ENCODE measurements at regions not wholly inside any gene's neighbourhood (a gene's known extent, or its start where the extent isn't known, plus 50 kb on each side); places are given as distances from the start of the nearest gene placed in this dataset.

DNA sequence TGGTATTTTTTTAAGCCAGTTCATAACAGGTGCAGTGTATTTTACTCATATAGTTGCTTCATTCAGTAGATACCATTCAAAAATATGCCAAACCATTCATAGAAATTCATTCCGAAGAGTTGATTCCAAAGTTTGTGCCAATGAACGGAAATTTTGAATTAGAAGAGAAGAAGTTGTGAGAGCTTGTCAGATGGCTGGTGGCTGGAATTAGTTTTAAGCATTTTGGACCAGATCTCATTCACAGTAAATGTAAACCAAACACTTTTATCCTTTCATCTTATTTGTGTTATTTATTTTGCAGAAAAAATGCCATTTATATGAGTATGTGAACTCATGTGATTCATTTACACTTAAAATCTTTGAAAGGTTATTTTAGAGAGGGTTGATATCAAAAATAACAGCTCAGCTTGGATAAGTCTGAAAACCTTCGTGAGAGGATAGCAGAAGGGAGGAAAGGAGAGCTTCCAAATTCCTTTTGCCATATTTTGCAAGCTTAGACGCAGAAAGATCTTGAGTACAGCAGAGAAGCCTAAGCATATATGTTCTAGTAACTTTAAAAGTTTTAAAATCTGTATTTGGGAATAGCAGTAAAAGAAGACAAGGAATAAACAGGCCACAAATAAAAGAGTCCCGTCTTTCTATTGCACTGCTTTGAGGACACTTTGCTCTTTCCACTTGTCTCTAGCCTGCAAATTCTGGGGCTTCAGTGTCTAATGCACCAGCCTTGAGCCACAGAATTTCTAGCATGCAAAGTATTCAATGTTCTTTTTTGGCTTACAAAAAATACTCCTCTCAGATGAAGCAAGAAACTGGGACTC lies 253.6 kb upstream of the FLRT2 start:
- TF ChIP-seq, protein P1, sequence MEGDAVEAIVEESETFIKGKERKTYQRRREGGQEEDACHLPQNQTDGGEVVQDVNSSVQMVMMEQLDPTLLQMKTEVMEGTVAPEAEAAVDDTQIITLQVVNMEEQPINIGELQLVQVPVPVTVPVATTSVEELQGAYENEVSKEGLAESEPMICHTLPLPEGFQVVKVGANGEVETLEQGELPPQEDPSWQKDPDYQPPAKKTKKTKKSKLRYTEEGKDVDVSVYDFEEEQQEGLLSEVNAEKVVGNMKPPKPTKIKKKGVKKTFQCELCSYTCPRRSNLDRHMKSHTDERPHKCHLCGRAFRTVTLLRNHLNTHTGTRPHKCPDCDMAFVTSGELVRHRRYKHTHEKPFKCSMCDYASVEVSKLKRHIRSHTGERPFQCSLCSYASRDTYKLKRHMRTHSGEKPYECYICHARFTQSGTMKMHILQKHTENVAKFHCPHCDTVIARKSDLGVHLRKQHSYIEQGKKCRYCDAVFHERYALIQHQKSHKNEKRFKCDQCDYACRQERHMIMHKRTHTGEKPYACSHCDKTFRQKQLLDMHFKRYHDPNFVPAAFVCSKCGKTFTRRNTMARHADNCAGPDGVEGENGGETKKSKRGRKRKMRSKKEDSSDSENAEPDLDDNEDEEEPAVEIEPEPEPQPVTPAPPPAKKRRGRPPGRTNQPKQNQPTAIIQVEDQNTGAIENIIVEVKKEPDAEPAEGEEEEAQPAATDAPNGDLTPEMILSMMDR (IDR thresholded peaks at IDR 0.05; ENCODE audit: control insufficient read depth, extremely low read depth, insufficient read depth), result no peak
- DNase-seq (ENCODE audit: low read depth), result no peak
- no peak overlapping the region for H3K4me3 ChIP-seq (ENCODE audit: low read depth, low read length)

DNA sequence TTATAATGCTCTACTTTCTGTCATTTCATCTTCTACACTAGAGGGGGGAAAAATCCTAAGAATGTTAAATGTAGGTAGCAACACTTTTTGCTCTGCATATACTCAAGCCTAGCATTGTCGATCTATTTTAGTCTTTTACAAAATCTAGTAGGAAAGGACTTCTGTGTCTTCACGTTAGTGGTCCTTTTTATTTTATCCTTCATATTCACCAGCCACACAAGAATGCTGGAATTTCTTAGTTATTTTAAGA lies 253.0 kb upstream of the FLRT2 start:
- H3K4me3 ChIP-seq (ENCODE audit: low read depth, low read length), result no peak overlapping the region
- TF ChIP-seq, protein P1 (IDR thresholded peaks at IDR 0.05; ENCODE audit: control insufficient read depth, extremely low read depth, insufficient read depth), result no peak
- no peak for DNase-seq (ENCODE audit: low read depth)

DNA sequence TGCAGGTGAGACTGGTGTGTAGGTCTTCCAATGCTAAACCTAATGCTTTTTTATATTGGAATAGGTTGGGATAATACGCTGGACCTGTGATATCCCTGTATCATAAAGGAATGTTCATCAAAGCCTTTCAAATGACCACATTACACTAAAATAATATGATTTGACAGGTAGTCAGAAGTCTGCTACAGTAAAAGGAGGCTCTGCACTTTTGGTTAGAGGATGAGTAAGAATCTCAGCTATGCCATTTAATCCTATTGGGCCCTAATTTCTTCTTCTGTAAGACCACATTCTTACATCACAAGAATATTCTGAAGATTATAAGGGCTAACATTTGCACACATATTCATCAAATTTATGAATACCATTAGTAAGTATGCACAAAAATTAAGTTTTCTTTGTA lies 250.5 kb upstream of the FLRT2 start:
- no peak for DNase-seq (ENCODE audit: low read depth)
- TF ChIP-seq, protein P1 (IDR thresholded peaks at IDR 0.05; ENCODE audit: control insufficient read depth, extremely low read depth, insufficient read depth), result no peak
- H3K4me3 ChIP-seq (ENCODE audit: low read depth, low read length), result no peak overlapping the region

DNA sequence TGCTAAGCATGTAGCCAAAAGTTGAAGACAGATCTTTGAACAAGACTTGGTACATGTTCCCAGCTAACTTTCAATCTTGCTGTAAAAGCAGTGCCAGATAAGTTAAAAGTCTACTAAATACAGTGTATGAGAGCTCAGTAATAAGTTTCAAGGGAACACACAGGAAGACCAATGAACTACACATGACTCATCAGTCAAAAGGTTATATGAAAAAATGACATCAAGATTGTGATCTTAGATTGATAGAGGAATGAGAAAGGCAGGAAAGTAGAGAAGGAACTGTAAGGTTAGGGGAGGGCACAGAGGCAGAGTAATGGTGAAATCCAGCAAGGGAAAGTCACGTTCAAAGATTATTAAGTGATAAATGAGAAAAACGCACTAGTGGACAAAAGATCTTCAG lies 249.9 kb upstream of the FLRT2 start:
- no peak overlapping the region for H3K4me3 ChIP-seq (ENCODE audit: low read depth, low read length)
- no peak for DNase-seq (ENCODE audit: low read depth)
- TF ChIP-seq, protein P1 (IDR thresholded peaks at IDR 0.05; ENCODE audit: control insufficient read depth, extremely low read depth, insufficient read depth), result no peak

DNA sequence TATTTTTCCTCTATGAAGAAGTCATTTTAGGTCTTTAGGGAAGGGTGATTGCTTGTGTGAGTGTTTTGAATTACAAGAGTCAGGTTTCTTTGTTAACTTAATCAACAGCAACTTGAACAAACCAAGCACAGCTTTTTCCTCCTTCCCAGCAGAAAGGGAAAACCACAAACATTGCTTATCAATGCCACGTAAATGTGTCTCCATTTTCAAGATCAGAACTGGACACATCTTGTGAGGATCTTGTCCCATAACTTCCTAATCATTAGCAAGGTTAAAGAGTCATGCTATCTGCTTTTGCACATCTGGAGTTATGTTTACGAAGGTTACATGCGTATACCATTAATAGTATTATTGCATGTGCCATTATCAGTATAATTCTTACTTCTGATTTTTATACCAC lies 248.0 kb upstream of the FLRT2 start:
- TF ChIP-seq, protein P1 (IDR thresholded peaks at IDR 0.05; ENCODE audit: control insufficient read depth, extremely low read depth, insufficient read depth), result no peak
- DNase-seq (ENCODE audit: low read depth), result no peak
- no peak overlapping the region for H3K4me3 ChIP-seq (ENCODE audit: low read depth, low read length)

DNA sequence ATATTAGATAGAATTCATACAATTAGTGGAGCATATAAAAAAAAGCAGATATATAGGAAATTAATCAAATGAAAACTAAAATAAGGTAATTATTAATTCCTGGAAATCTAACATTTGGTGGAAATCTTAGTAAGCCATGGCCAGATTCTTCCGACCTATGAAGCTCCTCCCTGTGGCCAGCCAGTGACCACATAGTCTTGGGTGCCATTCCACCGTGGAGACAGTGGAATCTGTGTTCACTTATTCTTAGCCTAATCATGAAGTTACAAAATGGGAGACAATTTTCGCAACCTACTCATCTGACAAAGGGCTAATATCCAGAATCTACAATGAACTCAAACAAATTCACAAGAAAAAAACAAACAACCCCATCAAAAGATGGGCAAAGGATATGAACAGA lies 241.9 kb upstream of the FLRT2 start:
- TF ChIP-seq, protein P1 (IDR thresholded peaks at IDR 0.05; ENCODE audit: control insufficient read depth, extremely low read depth, insufficient read depth), result no peak
- no peak for DNase-seq (ENCODE audit: low read depth)

DNA sequence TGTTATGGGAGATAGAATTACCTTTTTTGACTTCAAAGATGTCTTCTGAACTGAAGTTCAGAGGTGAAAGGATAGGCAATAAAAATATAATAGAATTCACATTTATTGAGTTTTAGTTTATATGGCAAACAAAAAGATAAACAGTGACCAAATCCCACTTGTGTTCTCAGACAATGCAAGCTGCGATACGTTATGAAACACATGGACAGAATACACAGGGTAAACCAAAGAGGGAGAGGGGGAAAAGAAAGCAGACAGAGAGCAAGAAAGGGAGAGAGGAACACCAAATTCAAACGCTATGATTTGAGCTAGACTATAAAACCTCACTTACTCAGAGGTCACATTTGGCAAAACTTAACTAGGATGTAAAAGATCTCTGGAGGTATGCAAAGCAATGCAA lies 238.2 kb upstream of the FLRT2 start:
- no peak for DNase-seq (ENCODE audit: low read depth)
- TF ChIP-seq, protein P1 (IDR thresholded peaks at IDR 0.05; ENCODE audit: control insufficient read depth, extremely low read depth, insufficient read depth), result no peak

More for the DNA sequence above, 241.9 kb upstream of the FLRT2 start:
- no peak overlapping the region for H3K4me3 ChIP-seq (ENCODE audit: low read depth, low read length)

More for the DNA sequence above, 238.2 kb upstream of the FLRT2 start:
- no peak overlapping the region for H3K4me3 ChIP-seq (ENCODE audit: low read depth, low read length)

Measured in LNCaP clone FGC (cell line).